Neuronal stem cell (in vitro differentiated cells): ENCODE measurements at regions not wholly inside any gene's neighbourhood (a gene's known extent, or its start where the extent isn't known, plus 50 kb on each side); places are given as distances from the start of the nearest gene placed in this dataset.

Source experiments
- DNase-seq: peaks from one replicate; pipeline ENCODE4 v3.0.0-alpha.2; 2013; ENCODE audit warnings: low spot score
- H2AFZ ChIP-seq: one replicate; pipeline ENCODE4 v1.6.1; 2013; ENCODE audit warnings: mild to moderate bottlenecking, low read length, inconsistent platforms
- H2AK5ac ChIP-seq: 2 replicates; pipeline ENCODE4 v1.6.1; 2013; ENCODE audit warnings: low read depth, mild to moderate bottlenecking, inconsistent platforms, low read length, moderate library complexity, mixed read lengths
- H2BK120ac ChIP-seq: 2 replicates; pipeline ENCODE4 v1.6.1; 2013; ENCODE audit warnings: low read depth, mild to moderate bottlenecking, inconsistent platforms, low read length, moderate library complexity, mixed read lengths
- H2BK12ac ChIP-seq: one replicate; pipeline ENCODE4 v1.6.1; 2013; ENCODE audit warnings: low read length, inconsistent platforms
- H2BK15ac ChIP-seq: 2 replicates; pipeline ENCODE4 v1.6.1; 2013; ENCODE audit warnings: mild to moderate bottlenecking, low read length, inconsistent platforms, mixed read lengths
- H2BK5ac ChIP-seq: one replicate; pipeline ENCODE4 v1.6.1; 2013; ENCODE audit warnings: inconsistent platforms, mild to moderate bottlenecking, low read length, moderate library complexity
- H3K14ac ChIP-seq: one replicate; pipeline ENCODE4 v1.6.1; 2013; ENCODE audit warnings: low read length, inconsistent platforms
- H3K18ac ChIP-seq: 2 replicates; pipeline ENCODE4 v1.6.1; 2013; ENCODE audit warnings: low read length, inconsistent platforms
- H3K23ac ChIP-seq: 2 replicates; pipeline ENCODE4 v1.6.1; 2013; ENCODE audit warnings: low read depth, mild to moderate bottlenecking, mixed read lengths, low read length, inconsistent platforms; ENCODE audit not compliant: poor library complexity
- H3K27ac ChIP-seq: replicated peaks from 3 replicates; pipeline ENCODE4 v1.5.1; 2013; ENCODE audit warnings: low read length, inconsistent platforms
- H3K27me3 ChIP-seq, 3 experiments: 2 replicates each; pipeline ENCODE4 v1.6.1; 2013; ENCODE audit warnings: low read length in 3 of 3, mild to moderate bottlenecking in 2 of 3, inconsistent platforms in 1 of 3, low read depth in 1 of 3, mixed read lengths in 1 of 3, moderate library complexity in 1 of 3; ENCODE audit not compliant: control insufficient read depth in 3 of 3, insufficient read depth in 3 of 3
- H3K36me3 ChIP-seq, 2 donors: replicated peaks in 1 of 2; 2 replicates each; pipeline ENCODE4 v1.6.1; 2013; ENCODE audit warnings: low read length in 2 of 2; ENCODE audit not compliant: control insufficient read depth in 2 of 2, insufficient read depth in 2 of 2
- H3K4ac ChIP-seq: 2 replicates; pipeline ENCODE4 v1.6.1; 2013; ENCODE audit warnings: inconsistent platforms, mild to moderate bottlenecking, low read length, moderate library complexity
- H3K4me1 ChIP-seq, 2 donors: 1 replicate in 1 of 2; 2 replicates in 1 of 2; pipeline ENCODE4 v1.6.1; 2013; ENCODE audit warnings: low read length in 2 of 2, low read depth in 1 of 2; ENCODE audit not compliant: control insufficient read depth in 2 of 2, insufficient read depth in 1 of 2
- H3K4me2 ChIP-seq: one replicate; pipeline ENCODE4 v1.6.1; 2013; ENCODE audit warnings: mild to moderate bottlenecking, low read length, inconsistent platforms; ENCODE audit not compliant: insufficient read depth, poor library complexity, severe bottlenecking
- H3K4me3 ChIP-seq, 2 donors: 2 replicates each; pipeline ENCODE4 v1.5.1; 2013; ENCODE audit warnings: low read length in 2 of 2, mild to moderate bottlenecking in 2 of 2, inconsistent platforms in 1 of 2, moderate library complexity in 1 of 2
- H3K79me1 ChIP-seq: one replicate; pipeline ENCODE4 v1.6.1; 2013; ENCODE audit warnings: low read depth, mild to moderate bottlenecking, inconsistent platforms, low read length, moderate library complexity
- H3K9ac ChIP-seq: one replicate; pipeline ENCODE4 v1.6.1; 2013; ENCODE audit warnings: mild to moderate bottlenecking, low read depth, low read length, inconsistent platforms; ENCODE audit not compliant: poor library complexity
- H3K9me3 ChIP-seq, 2 donors: replicated peaks in 1 of 2; 2 replicates each; pipeline versions ENCODE3 to v1.6.1; 2013; ENCODE audit warnings: low read length in 2 of 2, mild to moderate bottlenecking in 2 of 2, inconsistent platforms in 1 of 2, low read depth in 1 of 2, mixed read lengths in 1 of 2, moderate library complexity in 1 of 2; ENCODE audit not compliant: control insufficient read depth in 2 of 2, insufficient read depth in 1 of 2
- H4K8ac ChIP-seq: one replicate; pipeline ENCODE4 v1.6.1; 2013; ENCODE audit warnings: low read depth, mild to moderate bottlenecking, inconsistent platforms, low read length, moderate library complexity
- H4K91ac ChIP-seq: one replicate; pipeline ENCODE4 v1.6.1; 2013; ENCODE audit warnings: low read length, low read depth, mild to moderate bottlenecking, inconsistent platforms; ENCODE audit not compliant: poor library complexity
- WGBS, 2 donors: extraction: QIAGEN DNeasy Blood & Tissue Kit; methylation state at CpG; one replicate each; pipeline ENCODE4 v1.1.7; 2013; ENCODE audit warnings: missing lambda C conversion rate in 2 of 2, mixed read lengths in 1 of 2; ENCODE audit not compliant: insufficient read length in 2 of 2, insufficient replicate concordance in 1 of 2; ENCODE audit errors: extremely low coverage in 2 of 2; 5-methylcytosine and 5-hydroxymethylcytosine counted together

GRCh38 chr1:147478521-147478920, 62.8 kb upstream of the BCL9 start:
- Histone ChIP-seq H3K18ac (no peak overlapping the region), H3K27ac (no peak overlapping the region), H2BK5ac (no peak overlapping the region), H2AFZ (no peak overlapping the region), H3K23ac (no peak overlapping the region), H3K9me3 (no peaks in the 10 kb centered on the region), H4K91ac (no peak overlapping the region), H3K27me3 (peaks cover 0 to 5% (median 0%) of the 10 kb centered on the region in 3 experiments), H4K8ac (no peak overlapping the region), H3K4me3 (no peak overlapping the region), H3K4ac (no peak overlapping the region), H2BK12ac (no peak overlapping the region), H3K79me1 (no peaks in the 10 kb centered on the region), H3K4me1 (no peaks in the 10 kb centered on the region), H2BK15ac (no peak overlapping the region), H3K14ac (no peak overlapping the region), H2BK120ac (no peak overlapping the region), H3K4me2 (no peak overlapping the region), H3K9ac (no peak overlapping the region), H2AK5ac (no peak overlapping the region), H3K36me3 (no peaks in the 10 kb centered on the region)
- no peak for DNase-seq
- WGBS, 2 donors: no CpG with 5 or more reads among the region's 4 CpGs

GRCh38 chr1:147479864-147480564, 61.3 kb upstream of the BCL9 start:
- Histone ChIP-seq H4K8ac (no peak overlapping the region), H3K9ac (no peak overlapping the region), H3K27me3 (peaks cover 0 to 5% (median 0%) of the 10 kb centered on the region in 3 experiments), H3K9me3 (no peaks in the 10 kb centered on the region), H3K23ac (no peak overlapping the region), H3K4ac (no peak overlapping the region), H4K91ac (no peak overlapping the region), H2BK120ac (no peak overlapping the region), H3K18ac (no peak overlapping the region), H3K14ac (no peak overlapping the region), H3K4me3 (no peak overlapping the region), H2BK12ac (no peak overlapping the region), H2BK15ac (no peak overlapping the region), H2BK5ac (no peak overlapping the region), H3K36me3 (no peaks in the 10 kb centered on the region), H3K79me1 (no peaks in the 10 kb centered on the region), H3K27ac (no peak overlapping the region), H2AK5ac (no peak overlapping the region), H2AFZ (no peak overlapping the region), H3K4me1 (no peaks in the 10 kb centered on the region), H3K4me2 (no peak overlapping the region)
- no peak for DNase-seq
- no CpG with 5 or more reads among the region's 3 CpGs for WGBS, 2 donors

GRCh38 chr1:147480565-147480935, 60.8 kb upstream of the BCL9 start:
- no peak overlapping the region for H2AK5ac ChIP-seq
- no peak overlapping the region for H2BK12ac ChIP-seq
- H3K9me3 ChIP-seq: no peaks in the 10 kb centered on the region
- no peak overlapping the region for H2BK5ac ChIP-seq
- H3K23ac ChIP-seq: no peak overlapping the region
- H3K4me3 ChIP-seq: no peak overlapping the region
- H3K14ac ChIP-seq: no peak overlapping the region
- no peak overlapping the region for H4K8ac ChIP-seq
- no peak overlapping the region for H3K27ac ChIP-seq
- no peak overlapping the region for H4K91ac ChIP-seq
- H3K4me1 ChIP-seq: no peaks in the 10 kb centered on the region
- no peak overlapping the region for H3K9ac ChIP-seq
- H3K4ac ChIP-seq: no peak overlapping the region
- no peaks in the 10 kb centered on the region for H3K79me1 ChIP-seq
- no peak overlapping the region for H3K18ac ChIP-seq
- H2BK15ac ChIP-seq: no peak overlapping the region
- no peak overlapping the region for H3K4me2 ChIP-seq
- no peak overlapping the region for H2AFZ ChIP-seq
- no CpG with 5 or more reads among the region's 2 CpGs for WGBS, 2 donors
- no peak overlapping the region for H2BK120ac ChIP-seq
- no peak for DNase-seq
- no peaks in the 10 kb centered on the region for H3K36me3 ChIP-seq
- H3K27me3 ChIP-seq: peaks cover 0 to 5% (median 0%) of the 10 kb centered on the region in 3 experiments

- Histone ChIP-seq H2AK5ac (no peak overlapping the region), H3K9me3 (no peaks in the 10 kb centered on the region), H3K14ac (no peak overlapping the region), H3K9ac (no peak overlapping the region), H2BK15ac (no peak overlapping the region), H3K4ac (no peak overlapping the region), H3K27ac (no peak overlapping the region), H3K4me2 (no peak overlapping the region), H2BK12ac (no peak overlapping the region), H3K79me1 (no peaks in the 10 kb centered on the region), H3K18ac (no peak overlapping the region), H2AFZ (no peak overlapping the region), H2BK120ac (no peak overlapping the region), H3K27me3 (no peaks in the 10 kb centered on the region), H3K23ac (no peak overlapping the region), H3K36me3 (no peaks in the 10 kb centered on the region), H3K4me1 (peaks cover 0 to 4% of the 10 kb centered on the region in 2 donors), H4K91ac (no peak overlapping the region), H2BK5ac (no peak overlapping the region), H4K8ac (no peak overlapping the region), H3K4me3 (no peak overlapping the region)
- no CpG with 5 or more reads among the region's 9 CpGs for WGBS, 2 donors
- no peak for DNase-seq
Observed at GRCh38 chr1:147486876-147487656, 54.2 kb upstream of the BCL9 start.
